ENCODE measurements at regions not wholly inside any gene's neighbourhood (a gene's known extent, or its start where the extent isn't known, plus 50 kb on each side); places are given as distances from the start of the nearest gene placed in this dataset.

GRCh38 chr14:25988536-25988935, 609.3 kb downstream of the NOVA1 start:
- ATAC-seq = no peak
- DNase-seq = no peak

- no peak for ATAC-seq
- DNase-seq = no peak
These were observed 642.1 kb downstream of the NOVA1 start for GRCh38 chr14:25955772-25956171.

GRCh38 chr14:25953532-25954139, 644.2 kb downstream of the NOVA1 start:
- DNase-seq = no peak

GRCh38 chr14:25945746-25946145, 652.1 kb downstream of the NOVA1 start:
- DNase-seq (no peak), ATAC-seq (no peak)

More at GRCh38 chr14:25953532-25954139, 644.2 kb downstream of the NOVA1 start:
- ATAC-seq = no peak

- ATAC-seq = no peak
- DNase-seq = no peak
These were observed 653.8 kb downstream of the NOVA1 start for GRCh38 chr14:25944020-25944419.

GRCh38 chr14:25943329-25943728, 654.5 kb downstream of the NOVA1 start:
- DNase-seq = no peak
- ATAC-seq = no peak

GRCh38 chr14:25942090-25942489, 655.7 kb downstream of the NOVA1 start:
- DNase-seq (no peak), ATAC-seq (no peak)

GRCh38 chr14:25933731-25934130, 664.1 kb downstream of the NOVA1 start:
- ATAC-seq (no peak), DNase-seq (no peak)

- DNase-seq = no peak
- no peak for ATAC-seq
These were observed 667.8 kb downstream of the NOVA1 start for GRCh38 chr14:25929881-25930615.

GRCh38 chr14:25911831-25912230, 686.0 kb downstream of the NOVA1 start:
- ATAC-seq (no peak), DNase-seq (no peak)

- no peak for DNase-seq
- no peak for ATAC-seq
These were observed 688.6 kb downstream of the NOVA1 start for GRCh38 chr14:25909045-25909747.

- DNase-seq (no peak), ATAC-seq (no peak)
These were observed 689.4 kb downstream of the NOVA1 start for GRCh38 chr14:25908277-25909044.

GRCh38 chr14:25904446-25904845, 693.4 kb downstream of the NOVA1 start:
- no peak for ATAC-seq

GRCh38 chr14:25899197-25899596, 698.6 kb downstream of the NOVA1 start:
- ATAC-seq = no peak
- DNase-seq = no peak

More at GRCh38 chr14:25904446-25904845, 693.4 kb downstream of the NOVA1 start:
- no peak for DNase-seq

GRCh38 chr14:25896777-25897176, 701.1 kb downstream of the NOVA1 start:
- DNase-seq (no peak), ATAC-seq (no peak)

GRCh38 chr14:25895740-25896139, 702.1 kb downstream of the NOVA1 start:
- ATAC-seq = no peak
- DNase-seq = no peak

GRCh38 chr14:25887251-25887878, 710.5 kb downstream of the NOVA1 start:
- no peak for DNase-seq

GRCh38 chr14:25884657-25885056, 713.2 kb downstream of the NOVA1 start:
- DNase-seq = no peak
- no peak for ATAC-seq

More at GRCh38 chr14:25887251-25887878, 710.5 kb downstream of the NOVA1 start:
- no peak for ATAC-seq

GRCh38 chr14:25882899-25883298, 714.9 kb downstream of the NOVA1 start:
- no peak for ATAC-seq
- DNase-seq = no peak

GRCh38 chr14:25875475-25875874, 722.4 kb downstream of the NOVA1 start:
- ATAC-seq (no peak), DNase-seq (no peak)

- DNase-seq (no peak), ATAC-seq (no peak)
These were observed 728.0 kb downstream of the NOVA1 start for GRCh38 chr14:25869854-25870253.
